A549 (cell line): ENCODE measurements at regions not wholly inside any gene's neighbourhood (a gene's known extent, or its start where the extent isn't known, plus 50 kb on each side); places are given as distances from the start of the nearest gene placed in this dataset.

ENCODE experiments used
- ATAC-seq, 2 experiments: fragments of 200-7000 bp in 1 of 2; fragments of >200 bp in 1 of 2; cut with Nextera tagmentation in 1 of 2; cut with Tn5 transposase in 1 of 2; 3 replicates each; pipeline versions ENCODE4 v1.8.0 to v1.9.1; 2018 to 2020; ENCODE audit warnings: mild to moderate bottlenecking in 1 of 2, moderate library complexity in 1 of 2
- CTCF ChIA-PET: fragments of 300-600 bp; sonication (Branson Sonifier 250); formaldehyde crosslinking; extraction: SDS; loops from one replicate; lab custom pipeline; 2021; ENCODE audit warnings: antibody characterized with exemption, inconsistent platforms; lab: Yijun Ruan, JAX
- POLR2A ChIA-PET: fragments of 350-600 bp; formaldehyde crosslinking; extraction: SDS; loops from one replicate; lab custom pipeline; 2021; ENCODE audit warnings: antibody characterized with exemption, inconsistent platforms; lab: Yijun Ruan, JAX
- DNase-seq, 2 experiments: peaks; one replicate each; pipeline versions ENCODE4 v3.0.0 to v3.0.0-alpha.2; 2011 to 2016; ENCODE audit warnings: low read depth in 1 of 2, low spot score in 1 of 2
- FAIRE-seq: peaks from 2 replicates; lab custom pipeline; 2011; peaks lifted over from hg19 to GRCh38; lab: Jason Lieb, UNC
- H3K27ac ChIP-seq, 2 experiments: fragments of >200 bp; sonication (Bioruptor Twin); formaldehyde crosslinking; 3 replicates each; pipeline ENCODE4 v1.5.1; 2016 to 2017
- H3K4me1 ChIP-seq: fragments of >200 bp; sonication (Bioruptor Twin); formaldehyde crosslinking; 3 replicates; pipeline ENCODE4 v1.6.1; 2016
- H3K4me2 ChIP-seq: fragments of >200 bp; sonication (Bioruptor Twin); formaldehyde crosslinking; 3 replicates; pipeline ENCODE4 v1.6.1; 2016
- H3K4me3 ChIP-seq: fragments of >200 bp; sonication (Bioruptor Twin); formaldehyde crosslinking; 3 replicates; pipeline ENCODE4 v1.5.1; 2016
- H3K9me3 ChIP-seq: fragments of >200 bp; sonication (Bioruptor Twin); formaldehyde crosslinking; 3 replicates; pipeline ENCODE4 v1.6.1; 2016
- BCL3 ChIP-seq: fragments of >200 bp; sonication (Bioruptor Twin); formaldehyde crosslinking; IDR thresholded peaks from 3 replicates; pipeline ENCODE4 v1.6.1; 2016
- CBX2 ChIP-seq: fragments of 200-600 bp; sonication (generic); IDR thresholded peaks from 2 replicates; pipeline ENCODE4 v1.6.1; 2016; ENCODE audit warnings: low read depth, mild to moderate bottlenecking, borderline replicate concordance
- CBX8 ChIP-seq: fragments of 200-600 bp; sonication (generic); IDR thresholded peaks from 2 replicates; pipeline ENCODE4 v1.6.1; 2016
- CEBPB ChIP-seq, 2 experiments: fragments of >200 bp in 1 of 2; sonication (Bioruptor Twin) in 1 of 2; formaldehyde crosslinking in 1 of 2; IDR thresholded peaks; 2 replicates each; pipeline ENCODE4 v1.6.1; 2012 to 2016
- CHD2 ChIP-seq: fragments of 150-350 bp; IDR thresholded peaks from 2 replicates; pipeline ENCODE4 v1.6.1; 2014; ENCODE audit warnings: low read length; ENCODE audit not compliant: partially characterized antibody
- CHD4 ChIP-seq: fragments of 200-600 bp; sonication (generic); IDR thresholded peaks from 2 replicates; pipeline ENCODE4 v1.6.1; 2016; ENCODE audit warnings: antibody characterized with exemption, mild to moderate bottlenecking, borderline replicate concordance
- E2F6 ChIP-seq: IDR thresholded peaks from 2 replicates; pipeline ENCODE4 v1.6.1; 2012; ENCODE audit warnings: low read depth, borderline replicate concordance
- EHF ChIP-seq: fragments of 250-450 bp; sonication (Bioruptor Pico); IDR thresholded peaks from 2 replicates; pipeline ENCODE4 v1.5.0; 2020; ENCODE audit warnings: mild to moderate bottlenecking
- ESRRA ChIP-seq: fragments of 150-350 bp; IDR thresholded peaks from 2 replicates; pipeline ENCODE4 v1.6.1; 2014; ENCODE audit warnings: mild to moderate bottlenecking, low read length, borderline replicate concordance
- FOSL2 ChIP-seq, 2 experiments: fragments of 450-650 bp in 1 of 2; fragments of >200 bp in 1 of 2; sonication (Bioruptor Twin) in 1 of 2; formaldehyde crosslinking; IDR thresholded peaks; 2 replicates each; pipeline versions ENCODE4 v1.5.0 to v1.6.1; 2016 to 2020; ENCODE audit warnings: mild to moderate bottlenecking in 1 of 2, moderate library complexity in 1 of 2
- GATA3 ChIP-seq: IDR thresholded peaks from 2 replicates; pipeline ENCODE4 v1.6.1; 2012; ENCODE audit warnings: borderline replicate concordance
- HDAC2 ChIP-seq: fragments of 200-600 bp; sonication (generic); IDR thresholded peaks from 2 replicates; pipeline ENCODE4 v1.6.1; 2016
- HOXA7 ChIP-seq: fragments of 250-450 bp; sonication (Bioruptor Pico); IDR thresholded peaks from 2 replicates; pipeline ENCODE4 v1.5.0; 2020; ENCODE audit warnings: mild to moderate bottlenecking, moderate library complexity
- HOXB5 ChIP-seq: fragments of 250-450 bp; sonication (Bioruptor Pico); IDR thresholded peaks from 2 replicates; pipeline ENCODE4 v1.5.0; 2020; ENCODE audit warnings: mild to moderate bottlenecking, moderate library complexity
- JUNB ChIP-seq: fragments of >200 bp; sonication (Bioruptor Twin); formaldehyde crosslinking; IDR thresholded peaks from 2 replicates; pipeline ENCODE4 v1.6.1; 2016
- KDM5A ChIP-seq: fragments of 200-600 bp; sonication (generic); IDR thresholded peaks from 2 replicates; pipeline ENCODE4 v1.6.1; 2016; ENCODE audit warnings: antibody characterized with exemption, mild to moderate bottlenecking
- MYC ChIP-seq: IDR thresholded peaks from 2 replicates; pipeline ENCODE4 v1.6.1; 2012; ENCODE audit warnings: mild to moderate bottlenecking, inconsistent platforms, low read length, improper control_type of control experiment, borderline replicate concordance
- NFE2L2 ChIP-seq: fragments of 150-350 bp; conservative IDR thresholded peaks from 2 replicates; pipeline ENCODE4 v1.6.1; 2014; ENCODE audit warnings: low read length
- POLR2A ChIP-seq: IDR thresholded peaks from 2 replicates; pipeline ENCODE4 v1.6.1; 2012; ENCODE audit warnings: mild to moderate bottlenecking, low read length
- RAD21 ChIP-seq, 2 experiments: fragments of >200 bp in 1 of 2; sonication (Bioruptor Twin) in 1 of 2; formaldehyde crosslinking in 1 of 2; IDR thresholded peaks in 1 of 2; conservative IDR thresholded peaks in 1 of 2; 2 replicates in 1 of 2; 3 replicates in 1 of 2; pipeline ENCODE4 v1.6.1; 2012 to 2018; ENCODE audit warnings: inconsistent platforms in 1 of 2
- RARB ChIP-seq: fragments of 250-450 bp; sonication (Bioruptor Pico); IDR thresholded peaks from 2 replicates; pipeline ENCODE4 v1.8.0; 2021; ENCODE audit warnings: mild to moderate bottlenecking, moderate library complexity
- RCOR1 ChIP-seq: fragments of 150-350 bp; IDR thresholded peaks from 2 replicates; pipeline ENCODE4 v1.6.1; 2014; ENCODE audit warnings: antibody characterized with exemption, low read length, low read depth
- REST ChIP-seq: fragments of 200-600 bp; sonication (generic); IDR thresholded peaks from 2 replicates; pipeline ENCODE4 v1.6.1; 2016; ENCODE audit warnings: antibody characterized with exemption, mild to moderate bottlenecking, moderate library complexity
- RFX5 ChIP-seq: fragments of 450-650 bp; IDR thresholded peaks from 2 replicates; pipeline ENCODE4 v1.7.1; 2014; ENCODE audit warnings: antibody characterized with exemption, mild to moderate bottlenecking, moderate library complexity
- TP53 ChIP-seq: fragments of 250-450 bp; sonication (Bioruptor Pico); IDR thresholded peaks from 2 replicates; pipeline ENCODE4 v1.5.0; 2021; ENCODE audit warnings: mild to moderate bottlenecking, moderate library complexity
- ZC3H11A ChIP-seq: fragments of 450-650 bp; IDR thresholded peaks from 2 replicates; pipeline ENCODE4 v1.6.1; 2014; ENCODE audit warnings: antibody characterized with exemption, mild to moderate bottlenecking
- WGBS: methylation state at CpG from one replicate; pipeline ENCODE4 v1.1.6; 2017; ENCODE audit errors: missing lambda C conversion rate; 5-methylcytosine and 5-hydroxymethylcytosine counted together

- no peak for FAIRE-seq
- CTCF ChIA-PET: interaction anchor here (1.1 kb wide), 1 partner anchor 12 kb away, joined by 4 read pairs; no protein-coding TSS in a partner anchor
These were observed 147.5 kb downstream of the FOXD2 start for GRCh38 chr1:47585141-47585902.

GRCh38 chr1:47587891-47588582, 150.2 kb downstream of the FOXD2 start:
- POLR2A ChIA-PET: no interaction called here
- FAIRE-seq: no peak
- H3K4me2 ChIP-seq: no peak overlapping the region
- no peaks in the 10 kb centered on the region for H3K9me3 ChIP-seq
- H3K27ac ChIP-seq: no peak overlapping the region
- H3K4me3 ChIP-seq: no peak overlapping the region
- ATAC-seq: no peak; a peak in 2 of 6 replicates
- no peaks in the 10 kb centered on the region for H3K4me1 ChIP-seq
- WGBS: 83% methylated on average over 8 of the region's 8 CpGs
- TF ChIP-seq JUNB: no peak
- no peak for TF ChIP-seq NFE2L2
- TF ChIP-seq MYC: no peak
- TF ChIP-seq ZC3H11A: no peak
- no peak for TF ChIP-seq KDM5A
- TF ChIP-seq HOXB5 (CRISPR knock-in tag): no peak
- TF ChIP-seq CBX8: no peak
- no peak for TF ChIP-seq GATA3
- DNase-seq: no peak
- CTCF ChIA-PET: no interaction called here

More at GRCh38 chr1:47585141-47585902, 147.5 kb downstream of the FOXD2 start:
- Histone ChIP-seq H3K9me3 (no peaks in the 10 kb centered on the region), H3K4me3 (no peak overlapping the region), H3K4me2 (no peak overlapping the region), H3K27ac (no peak overlapping the region), H3K4me1 (no peaks in the 10 kb centered on the region)
- TF ChIP-seq EHF (CRISPR knock-in tag) (no peak), FOSL2 (IDR thresholded peaks at IDR 0.05) (no peak), FOSL2 (CRISPR knock-in tag; IDR thresholded peaks at IDR 0.05) (no peak), KDM5A (no peak), CHD4 (no peak), BCL3 (no peak), TP53 (CRISPR knock-in tag) (no peak), E2F6 (no peak), RCOR1 (no peak), CEBPB (IDR thresholded peaks at IDR 0.05) (no peak)
- ATAC-seq (no peak), DNase-seq (no peak)
- POLR2A ChIA-PET: no interaction called here
- WGBS: 37% methylated on average over 9 of the region's 9 CpGs

GRCh38 chr1:47590523-47591225, 152.8 kb downstream of the FOXD2 start:
- WGBS: 71% methylated on average over 7 of the region's 8 CpGs

More at GRCh38 chr1:47590523-47591225, 152.8 kb downstream of the FOXD2 start:
- TF ChIP-seq REST: no peak
- no peak for TF ChIP-seq RFX5
- TF ChIP-seq RAD21 (conservative IDR thresholded peaks at IDR 0.05 in 1 of 2, IDR thresholded peaks at IDR 0.05 in 1 of 2): no peak
- no peak for TF ChIP-seq ESRRA
- no peak for TF ChIP-seq RARB
- TF ChIP-seq HDAC2: no peak
- no peak for TF ChIP-seq CBX2
- no peak for TF ChIP-seq HOXA7
- TF ChIP-seq POLR2A: no peak
- TF ChIP-seq ZC3H11A: no peak
- TF ChIP-seq CHD2: no peak
- no peak for TF ChIP-seq RCOR1
- no peak for TF ChIP-seq KDM5A
- FAIRE-seq (no peak), DNase-seq (no peak), ATAC-seq (no peak)
- no peaks in the 10 kb centered on the region for H3K4me1 ChIP-seq
- no peaks in the 10 kb centered on the region for H3K9me3 ChIP-seq
- H3K27ac ChIP-seq: no peak overlapping the region
- ChIA-PET POLR2A (no interaction called here), CTCF (no interaction called here)
- H3K4me3 ChIP-seq: no peak overlapping the region
- no peak overlapping the region for H3K4me2 ChIP-seq
